ENCODE measurements at regions not wholly inside any gene's neighbourhood (a gene's known extent, or its start where the extent isn't known, plus 50 kb on each side); places are given as distances from the start of the nearest gene placed in this dataset.
A peak's percentile ranks its signal among the peaks of the same experiment; 100 is the strongest.

- no peak for DNase-seq (ENCODE audit: low read depth, low spot score)
- no peak overlapping the region for H3K9ac ChIP-seq (ENCODE audit: insufficient read length)
- H3K9me3 ChIP-seq (ENCODE audit: low read depth, low read length) = no peaks in the 10 kb centered on the region
- TF ChIP-seq EZH2 (IDR thresholded peaks at IDR 0.05) = no peak
- TF ChIP-seq POLR2AphosphoS5 (IDR thresholded peaks at IDR 0.05; ENCODE audit: borderline replicate concordance, low read depth, low read length) = no peak
- no peak for TF ChIP-seq FOXP2 (optimal IDR thresholded peaks at IDR 0.05; ENCODE audit: control extremely low read depth, extremely low read length, insufficient read depth)
- H3K36me3 ChIP-seq (ENCODE audit: insufficient read depth, low read length) = no peaks in the 10 kb centered on the region
- H3K4me3 ChIP-seq = no peak overlapping the region
- no peak overlapping the region for H3K27ac ChIP-seq
Observed at GRCh38 chr6:3625980-3626563, 125.4 kb downstream of the PXDC1 start.

GRCh38 chr6:3625149-3625979 is 126.1 kb downstream of the PXDC1 start:
- no peak for DNase-seq (ENCODE audit: low read depth, low spot score)
- TF ChIP-seq FOXP2 (optimal IDR thresholded peaks at IDR 0.05; ENCODE audit: control extremely low read depth, extremely low read length, insufficient read depth) = peak; percentile 3
- TF ChIP-seq POLR2AphosphoS5 (IDR thresholded peaks at IDR 0.05; ENCODE audit: borderline replicate concordance, low read depth, low read length) = no peak
- no peaks in the 10 kb centered on the region for H3K9me3 ChIP-seq (ENCODE audit: low read depth, low read length)
- peak overlapping the region; percentile 66 for H3K4me3 ChIP-seq
- peak overlapping the region; percentile 94 for H3K27ac ChIP-seq
- H3K9ac ChIP-seq (ENCODE audit: insufficient read length) = no peak overlapping the region
- H3K36me3 ChIP-seq (ENCODE audit: insufficient read depth, low read length) = no peaks in the 10 kb centered on the region

GRCh38 chr6:3624250-3625136 is 127.0 kb downstream of the PXDC1 start:
- Histone ChIP-seq H3K36me3 (ENCODE audit: insufficient read depth, low read length) (no peaks in the 10 kb centered on the region), H3K27ac (peak overlapping the region; percentile 94), H3K9me3 (ENCODE audit: low read depth, low read length) (no peaks in the 10 kb centered on the region), H3K9ac (ENCODE audit: insufficient read length) (peak overlapping the region; percentile 9), H3K4me3 (peak overlapping the region; percentile 66)
- TF ChIP-seq FOXP2 (optimal IDR thresholded peaks at IDR 0.05; ENCODE audit: control extremely low read depth, extremely low read length, insufficient read depth) (peak; percentile 8), EZH2 (IDR thresholded peaks at IDR 0.05) (no peak), POLR2AphosphoS5 (IDR thresholded peaks at IDR 0.05; ENCODE audit: borderline replicate concordance, low read depth, low read length) (no peak; the same call in 1 of the 2 replicates)
- no peak for DNase-seq (ENCODE audit: low read depth, low spot score)

- TF ChIP-seq EZH2 (IDR thresholded peaks at IDR 0.05) (no peak), POLR2AphosphoS5 (IDR thresholded peaks at IDR 0.05; ENCODE audit: borderline replicate concordance, low read depth, low read length) (no peak; the same call in 1 of the 2 replicates), FOXP2 (optimal IDR thresholded peaks at IDR 0.05; ENCODE audit: control extremely low read depth, extremely low read length, insufficient read depth) (no peak)
- peak overlapping the region; percentile 9 for H3K9ac ChIP-seq (ENCODE audit: insufficient read length)
- H3K36me3 ChIP-seq (ENCODE audit: insufficient read depth, low read length) = no peaks in the 10 kb centered on the region
- H3K27ac ChIP-seq = peak overlapping the region; percentile 94
- peak overlapping the region; percentile 66 for H3K4me3 ChIP-seq
- no peak for DNase-seq (ENCODE audit: low read depth, low spot score)
- no peaks in the 10 kb centered on the region for H3K9me3 ChIP-seq (ENCODE audit: low read depth, low read length)
Observed at GRCh38 chr6:3623451-3624249, 127.9 kb downstream of the PXDC1 start.

- Histone ChIP-seq H3K36me3 (ENCODE audit: insufficient read depth, low read length) (no peaks in the 10 kb centered on the region), H3K9ac (ENCODE audit: insufficient read length) (no peak overlapping the region), H3K4me3 (no peak overlapping the region), H3K27ac (no peak overlapping the region), H3K9me3 (ENCODE audit: low read depth, low read length) (no peaks in the 10 kb centered on the region)
- no peak for DNase-seq (ENCODE audit: low read depth, low spot score)
- TF ChIP-seq EZH2 (IDR thresholded peaks at IDR 0.05) (no peak), FOXP2 (optimal IDR thresholded peaks at IDR 0.05; ENCODE audit: control extremely low read depth, extremely low read length, insufficient read depth) (no peak), POLR2AphosphoS5 (IDR thresholded peaks at IDR 0.05; ENCODE audit: borderline replicate concordance, low read depth, low read length) (no peak)
Observed at GRCh38 chr6:3621411-3621810, 130.1 kb downstream of the PXDC1 start.

GRCh38 chr6:3620937-3621336 is 130.6 kb downstream of the PXDC1 start:
- H3K36me3 ChIP-seq (ENCODE audit: insufficient read depth, low read length) = no peaks in the 10 kb centered on the region
- H3K4me3 ChIP-seq = no peak overlapping the region
- no peak overlapping the region for H3K27ac ChIP-seq
- no peaks in the 10 kb centered on the region for H3K9me3 ChIP-seq (ENCODE audit: low read depth, low read length)
- no peak for TF ChIP-seq POLR2AphosphoS5 (IDR thresholded peaks at IDR 0.05; ENCODE audit: borderline replicate concordance, low read depth, low read length)
- TF ChIP-seq EZH2 (IDR thresholded peaks at IDR 0.05) = no peak
- no peak for TF ChIP-seq FOXP2 (optimal IDR thresholded peaks at IDR 0.05; ENCODE audit: control extremely low read depth, extremely low read length, insufficient read depth)
- H3K9ac ChIP-seq (ENCODE audit: insufficient read length) = no peak overlapping the region
- DNase-seq (ENCODE audit: low read depth, low spot score) = no peak

GRCh38 chr6:3620389-3620788 is 131.1 kb downstream of the PXDC1 start:
- Histone ChIP-seq H3K4me3 (no peak overlapping the region), H3K9me3 (ENCODE audit: low read depth, low read length) (no peaks in the 10 kb centered on the region), H3K36me3 (ENCODE audit: insufficient read depth, low read length) (no peaks in the 10 kb centered on the region), H3K27ac (no peak overlapping the region), H3K9ac (ENCODE audit: insufficient read length) (no peak overlapping the region)
- TF ChIP-seq FOXP2 (optimal IDR thresholded peaks at IDR 0.05; ENCODE audit: control extremely low read depth, extremely low read length, insufficient read depth) (no peak), EZH2 (IDR thresholded peaks at IDR 0.05) (no peak), POLR2AphosphoS5 (IDR thresholded peaks at IDR 0.05; ENCODE audit: borderline replicate concordance, low read depth, low read length) (no peak)
- DNase-seq (ENCODE audit: low read depth, low spot score) = no peak
